SKM-1 treated with dmso at 0.1 percent for 144 hours (cell line): ENCODE measurements at regions not wholly inside any gene's neighbourhood (a gene's known extent, or its start where the extent isn't known, plus 50 kb on each side); places are given as distances from the start of the nearest gene placed in this dataset.

Experiments used
- DNase-seq: peaks from one replicate; lab custom pipeline; 2025; ENCODE audit not compliant: unreplicated experiment; lab: John Stamatoyannopoulos, UW

GRCh38 chr7:80403686-80404241 is 108.1 kb downstream of the GNAT3 start:
- no peak for DNase-seq

DNA sequence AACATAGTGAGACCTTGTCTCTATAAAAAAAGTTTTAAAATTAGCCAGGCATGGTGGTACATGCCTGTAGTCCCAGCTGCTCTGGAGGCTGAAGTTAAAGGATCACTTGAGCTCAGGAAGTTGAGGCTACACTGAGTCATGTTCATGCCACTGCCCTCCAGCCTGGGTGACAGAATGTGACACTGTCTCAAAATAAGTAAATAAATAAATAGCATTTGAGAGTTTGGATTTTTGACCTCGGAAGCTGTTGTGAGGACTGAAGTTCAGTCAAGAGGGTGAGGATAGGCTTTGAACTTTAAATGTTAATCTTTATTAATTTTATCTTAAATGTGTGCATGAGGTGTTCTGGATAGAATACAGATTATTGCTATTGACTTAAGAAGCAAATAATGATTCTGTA is 110.2 kb downstream of the GNAT3 start:
- no peak for DNase-seq

GRCh38 chr7:80393786-80394185 is 118.1 kb downstream of the GNAT3 start:
- DNase-seq: no peak

DNA sequence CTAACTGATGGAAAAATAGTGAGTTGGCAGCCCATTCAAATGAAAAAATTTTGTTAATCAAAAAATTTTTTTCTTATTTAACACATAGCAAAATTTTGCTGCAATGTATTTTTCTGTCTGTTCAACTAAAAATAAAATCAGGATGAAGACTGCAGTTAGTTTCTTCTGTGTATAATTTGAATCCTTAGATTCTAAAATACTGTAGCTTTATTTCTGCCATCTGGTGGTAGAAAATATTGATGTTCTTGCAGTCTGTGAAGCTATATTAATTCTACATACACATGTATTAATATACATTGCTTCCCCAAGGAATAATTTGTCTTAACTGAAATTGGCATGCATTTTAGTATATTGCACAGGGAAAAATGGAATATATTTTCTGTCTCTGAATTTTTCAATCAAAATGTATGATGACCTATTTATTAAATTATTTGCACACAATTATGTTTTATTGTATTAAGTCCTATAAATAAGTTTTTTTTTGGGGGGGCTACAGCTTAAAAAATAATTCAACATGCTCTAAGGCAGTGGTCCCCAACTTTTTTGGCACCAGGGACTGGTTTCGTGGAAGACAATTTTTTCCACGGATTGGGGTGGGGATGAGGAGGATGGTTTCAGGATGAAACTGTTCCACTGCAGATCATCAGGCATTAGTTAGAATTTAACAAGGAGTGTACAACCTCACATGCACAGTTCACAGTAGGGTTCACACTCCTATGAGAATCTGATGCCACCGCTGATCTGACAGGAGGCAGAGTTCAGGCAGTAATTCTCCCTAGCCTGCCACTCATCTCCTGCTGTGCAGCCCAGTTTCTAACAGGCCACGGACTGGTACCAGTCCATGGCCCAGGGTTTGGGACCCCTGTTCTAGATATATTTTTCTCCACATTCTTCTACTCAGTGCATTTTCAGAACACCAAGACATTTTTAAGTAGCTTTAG is 119.4 kb downstream of the GNAT3 start:
- DNase-seq: peak; percentile 20

GRCh38 chr7:80387634-80388193 is 124.2 kb downstream of the GNAT3 start:
- DNase-seq: no peak

GRCh38 chr7:80386686-80387085 is 125.2 kb downstream of the GNAT3 start:
- DNase-seq: no peak

- no peak for DNase-seq
Observed at GRCh38 chr7:80385508-80385907, 126.4 kb downstream of the GNAT3 start.

GRCh38 chr7:80380957-80381356 is 130.9 kb downstream of the GNAT3 start:
- DNase-seq: no peak

- DNase-seq: no peak
Observed at GRCh38 chr7:80379034-80379982, 132.6 kb downstream of the GNAT3 start.

- no peak for DNase-seq
Observed at GRCh38 chr7:80374321-80374720, 137.5 kb downstream of the GNAT3 start.

DNA sequence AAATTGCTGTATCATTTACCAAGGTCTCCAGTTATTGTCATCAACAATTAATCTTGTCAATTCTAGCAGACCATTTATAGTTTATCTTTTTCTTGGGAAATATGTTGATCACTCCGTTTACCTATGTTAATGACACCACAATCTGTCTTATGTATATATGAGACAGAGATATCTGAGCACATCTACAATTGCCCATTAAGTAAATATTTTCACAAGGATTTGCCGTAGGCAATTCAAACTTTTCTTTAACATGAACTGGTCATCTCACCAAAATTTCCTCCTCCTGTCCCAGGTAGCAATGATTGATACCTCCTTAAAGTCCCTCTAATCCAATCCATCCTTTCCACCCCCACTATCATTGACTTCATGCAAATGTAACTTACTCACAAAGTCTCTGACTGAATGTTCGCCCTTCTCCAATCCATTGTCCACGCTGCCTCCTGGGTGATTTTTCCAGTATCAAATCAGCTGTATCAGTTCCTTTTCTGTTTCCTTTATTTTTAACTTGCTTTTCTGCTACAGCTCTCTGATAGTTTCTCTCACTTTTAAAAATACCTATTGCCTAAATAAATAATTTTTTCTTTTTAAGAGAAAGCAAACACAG is 138.3 kb downstream of the GNAT3 start:
- no peak for DNase-seq

- DNase-seq: no peak
Observed at GRCh38 chr7:80372415-80372814, 139.4 kb downstream of the GNAT3 start.

DNA sequence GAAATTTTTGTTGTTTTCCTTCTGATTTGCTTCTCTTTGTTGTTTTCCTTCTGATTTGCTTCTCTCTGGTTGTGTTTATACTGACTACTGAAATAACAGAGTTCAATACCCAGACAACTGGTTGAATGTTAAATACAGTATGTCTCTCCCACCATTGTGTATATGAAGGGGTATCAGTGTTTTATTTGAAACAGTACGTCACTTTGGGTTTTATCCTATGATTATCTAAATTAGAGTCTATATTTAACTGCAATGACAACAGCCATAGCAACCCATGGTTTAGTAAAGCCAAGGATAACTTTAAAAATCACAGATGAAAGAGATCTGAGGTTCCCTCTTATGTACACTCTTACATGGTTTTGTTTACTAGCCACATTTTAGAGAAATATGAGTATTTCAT is 141.3 kb downstream of the GNAT3 start:
- no peak for DNase-seq

GRCh38 chr7:80369321-80369720 is 142.5 kb downstream of the GNAT3 start:
- no peak for DNase-seq

DNA sequence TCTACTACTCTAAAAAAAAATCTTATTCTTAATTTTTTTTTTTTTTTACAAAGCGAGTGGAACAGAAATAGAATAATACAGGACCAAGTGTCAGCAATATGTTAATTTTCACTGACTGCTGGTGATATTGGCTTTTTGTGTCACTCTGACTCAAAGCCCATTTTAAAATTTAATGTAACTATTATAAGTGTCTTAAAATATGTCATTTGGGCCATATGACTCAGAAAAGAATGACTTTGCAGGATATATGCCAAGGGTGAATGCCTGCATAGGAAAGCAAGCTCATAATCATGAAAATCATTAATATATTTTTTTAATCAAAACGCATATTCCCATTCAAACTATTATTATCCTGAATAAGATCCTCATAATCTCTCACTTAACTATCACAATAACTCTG is 149.2 kb downstream of the GNAT3 start:
- DNase-seq: no peak

GRCh38 chr7:80362010-80362618 is 149.8 kb downstream of the GNAT3 start:
- DNase-seq: no peak

- DNase-seq: no peak
Observed at GRCh38 chr7:80359476-80359875, 152.4 kb downstream of the GNAT3 start.

DNA sequence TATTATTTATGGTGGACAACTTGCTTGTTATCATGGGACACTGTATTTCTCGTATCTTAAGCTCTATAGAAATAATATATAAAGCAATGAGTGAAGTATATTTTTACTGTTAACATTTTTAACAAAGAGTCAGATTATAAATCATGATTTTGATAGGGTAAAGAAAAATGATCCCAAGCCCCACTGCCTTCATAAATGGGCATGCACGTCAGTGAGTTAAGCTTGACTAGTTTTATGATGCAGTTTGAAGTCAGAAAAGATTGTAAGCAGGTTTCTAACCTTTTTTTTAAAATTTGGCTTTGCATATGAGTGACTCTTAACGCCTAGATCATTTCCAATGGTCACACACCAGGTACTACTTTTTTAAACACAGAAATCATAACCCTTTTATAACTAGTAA is 152.8 kb downstream of the GNAT3 start:
- DNase-seq: no peak

DNA sequence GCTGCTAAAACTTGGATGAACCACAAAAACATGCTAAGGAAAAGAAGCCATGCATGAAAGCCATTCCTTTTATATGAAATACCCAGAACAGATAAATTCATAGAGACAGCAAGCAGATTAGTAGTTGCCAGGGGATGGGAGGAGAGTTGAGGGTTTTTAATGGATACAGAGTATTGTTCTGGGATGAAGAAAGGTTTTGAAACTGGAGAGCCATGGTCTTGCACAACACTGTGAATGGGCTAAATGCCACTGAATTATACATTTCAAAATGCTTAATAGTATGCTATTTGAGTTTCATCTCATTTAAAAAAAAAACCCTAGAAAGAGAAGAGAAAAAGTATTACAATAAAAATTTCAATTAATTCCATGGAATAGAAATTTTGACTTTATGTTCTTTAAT is 154.3 kb downstream of the GNAT3 start:
- DNase-seq: no peak

- DNase-seq: no peak
Observed at GRCh38 chr7:80350430-80350829, 161.4 kb downstream of the GNAT3 start.
